ENCODE measurements at regions not wholly inside any gene's neighbourhood (a gene's known extent, or its start where the extent isn't known, plus 50 kb on each side); places are given as distances from the start of the nearest gene placed in this dataset.
"Not testable (repeated sequence)": the region's sequence is repeated elsewhere in the genome, so short reads cannot be mapped to it uniquely, and the experiment has no call there.

DNA sequence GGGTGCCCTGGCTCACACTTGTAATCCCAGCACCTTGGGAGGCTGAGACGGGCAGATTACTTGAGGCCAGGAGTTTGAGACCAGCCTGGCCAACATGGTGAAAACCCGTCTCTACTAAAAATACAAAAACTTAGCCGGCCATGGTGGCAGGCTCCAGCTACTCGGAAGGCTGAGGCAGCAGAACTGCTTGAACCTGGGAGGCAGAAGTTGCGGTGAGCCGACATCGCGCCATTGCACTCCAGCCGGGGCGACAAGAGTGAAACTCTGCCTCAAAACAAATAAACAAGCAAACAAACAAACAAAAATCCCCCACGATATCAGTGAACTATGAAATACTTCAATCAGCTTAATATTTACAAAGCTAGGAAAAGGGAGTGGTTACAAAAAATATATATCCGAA lies 382.3 kb upstream of the KCND2 start:
- TF ChIP-seq CTCF (IDR thresholded peaks at IDR 0.05; ENCODE audit: low read depth, low read length, missing control alignments) = no peak
- no peak overlapping the region for H3K4me3 ChIP-seq (ENCODE audit: low read depth, low read length)
- no peak for DNase-seq (ENCODE audit: low read depth)

- H3K4me3 ChIP-seq (ENCODE audit: low read depth, low read length) = no peak overlapping the region
- DNase-seq (ENCODE audit: low read depth) = no peak
- TF ChIP-seq CTCF (IDR thresholded peaks at IDR 0.05; ENCODE audit: low read depth, low read length, missing control alignments) = no peak
These were observed 377.7 kb upstream of the KCND2 start for GRCh38 chr7:119895320-119895719.

GRCh38 chr7:119896386-119896785 lies 376.6 kb upstream of the KCND2 start:
- DNase-seq (ENCODE audit: low read depth) = no peak
- TF ChIP-seq CTCF (IDR thresholded peaks at IDR 0.05; ENCODE audit: low read depth, low read length, missing control alignments) = no peak
- no peak overlapping the region for H3K4me3 ChIP-seq (ENCODE audit: low read depth, low read length)

- DNase-seq (ENCODE audit: low read depth) = no peak
These were observed 371.8 kb upstream of the KCND2 start for GRCh38 chr7:119900996-119901672.

GRCh38 chr7:119903085-119903484 lies 369.9 kb upstream of the KCND2 start:
- H3K4me3 ChIP-seq (ENCODE audit: low read depth, low read length) = no peak overlapping the region
- no peak for TF ChIP-seq CTCF (IDR thresholded peaks at IDR 0.05; ENCODE audit: low read depth, low read length, missing control alignments)
- DNase-seq (ENCODE audit: low read depth) = no peak

More at GRCh38 chr7:119900996-119901672, 371.8 kb upstream of the KCND2 start:
- H3K4me3 ChIP-seq (ENCODE audit: low read depth, low read length) = no peak overlapping the region
- no peak for TF ChIP-seq CTCF (IDR thresholded peaks at IDR 0.05; ENCODE audit: low read depth, low read length, missing control alignments)

DNA sequence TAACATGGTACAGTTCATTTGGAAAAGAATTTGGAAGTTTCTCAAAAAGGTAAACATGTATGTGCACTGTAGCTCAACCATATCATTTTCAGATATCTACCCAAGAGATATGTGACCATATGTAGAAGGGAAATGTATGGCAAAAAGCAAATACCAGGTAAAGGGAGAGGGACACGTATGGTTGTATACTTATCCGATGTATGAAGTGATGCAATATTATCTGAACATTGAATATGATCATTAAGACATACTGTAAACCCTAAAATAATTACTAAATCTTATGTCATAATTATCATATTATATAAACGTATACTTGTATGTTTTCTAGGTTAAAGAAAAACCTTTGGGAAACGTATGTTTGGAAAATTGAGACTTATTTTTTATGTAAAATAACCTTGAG lies 367.5 kb upstream of the KCND2 start:
- DNase-seq (ENCODE audit: low read depth) = no peak
- H3K4me3 ChIP-seq (ENCODE audit: low read depth, low read length) = no peak overlapping the region
- no peak for TF ChIP-seq CTCF (IDR thresholded peaks at IDR 0.05; ENCODE audit: low read depth, low read length, missing control alignments)

DNA sequence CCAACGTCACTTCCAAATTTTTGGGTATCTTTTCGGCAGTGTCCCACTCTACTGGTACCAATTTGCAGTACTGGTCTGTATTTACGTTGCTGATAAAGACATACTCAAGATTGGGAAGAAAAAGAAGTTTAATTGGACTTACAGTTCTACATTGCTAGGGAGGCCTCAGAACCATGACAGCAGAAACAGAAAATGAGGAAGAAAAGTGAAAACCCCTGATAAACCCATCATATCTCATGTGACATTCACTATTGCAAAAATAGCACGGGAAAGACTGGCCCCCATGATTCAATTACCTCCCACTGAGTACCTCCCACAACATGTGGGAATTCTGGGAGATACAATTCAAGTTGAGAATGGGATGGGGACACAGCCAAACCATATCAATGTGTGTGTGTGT lies 364.0 kb upstream of the KCND2 start:
- no peak for TF ChIP-seq CTCF (IDR thresholded peaks at IDR 0.05; ENCODE audit: low read depth, low read length, missing control alignments)
- no peak for DNase-seq (ENCODE audit: low read depth)
- H3K4me3 ChIP-seq (ENCODE audit: low read depth, low read length) = no peak overlapping the region

DNA sequence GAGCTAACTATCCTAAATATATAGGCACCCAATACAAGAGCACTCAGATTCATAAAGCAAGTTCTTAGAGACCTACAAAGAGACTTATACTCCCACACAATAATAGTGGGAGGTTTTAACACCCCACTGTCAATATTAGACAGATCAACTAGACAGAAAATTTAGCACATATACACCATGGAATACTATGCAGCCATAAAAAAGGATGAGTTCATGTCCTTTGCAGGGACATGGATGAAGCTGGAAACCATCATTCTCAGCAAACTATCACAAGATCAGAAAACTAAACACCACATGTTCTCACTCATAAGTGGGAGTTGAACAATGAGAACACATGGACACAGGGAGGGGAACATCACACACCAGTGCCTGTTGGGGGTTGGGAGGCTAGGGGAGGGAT lies 358.9 kb upstream of the KCND2 start:
- not testable (repeated sequence) for DNase-seq (ENCODE audit: low read depth); H3K4me3 ChIP-seq (ENCODE audit: low read depth, low read length)

Measured in GM12864 (cell line).